ENCODE measurements at regions not wholly inside any gene's neighbourhood (a gene's known extent, or its start where the extent isn't known, plus 50 kb on each side); places are given as distances from the start of the nearest gene placed in this dataset.

DNA sequence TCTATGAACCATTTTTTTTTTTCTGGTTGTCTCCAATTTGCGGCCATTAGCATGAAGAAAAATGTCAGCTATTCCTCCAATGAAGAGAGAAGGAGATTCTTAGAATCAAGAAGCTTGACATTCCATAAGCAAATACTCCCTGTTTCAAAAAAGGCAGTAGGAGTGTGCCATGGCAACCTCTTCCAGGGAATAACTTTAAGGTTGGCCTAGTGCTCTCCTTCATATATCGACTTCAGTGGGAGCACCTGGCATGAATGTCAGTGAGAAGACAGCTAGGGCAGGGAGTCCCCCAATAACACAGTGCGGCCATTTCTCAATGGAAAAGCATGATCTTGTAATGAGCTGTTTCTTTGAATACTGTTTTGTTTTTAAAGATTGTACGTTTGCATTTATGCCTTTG, 493.0 kb upstream of the ATP11B start:
- H4K20me1 ChIP-seq (ENCODE audit: insufficient read depth, low read length): no peaks in the 10 kb centered on the region
- no peaks in the 10 kb centered on the region for H3K36me3 ChIP-seq (ENCODE audit: insufficient read depth, low read length)
- no peaks in the 10 kb centered on the region for H3K79me2 ChIP-seq (ENCODE audit: insufficient read depth, low read length)
- H3K4me3 ChIP-seq (ENCODE audit: insufficient read depth, low read length): no peak overlapping the region
- H3K27ac ChIP-seq (ENCODE audit: low read depth, low read length): no peak overlapping the region
- no peaks in the 10 kb centered on the region for H3K9me3 ChIP-seq (ENCODE audit: low read depth, low read length)
- no peaks in the 10 kb centered on the region for H3K27me3 ChIP-seq (ENCODE audit: insufficient read depth, low read length)
- H2AFZ ChIP-seq (ENCODE audit: low read length): no peak overlapping the region
- H3K4me1 ChIP-seq (ENCODE audit: insufficient read depth, low read length): no peaks in the 10 kb centered on the region
- TF ChIP-seq, protein P1, sequence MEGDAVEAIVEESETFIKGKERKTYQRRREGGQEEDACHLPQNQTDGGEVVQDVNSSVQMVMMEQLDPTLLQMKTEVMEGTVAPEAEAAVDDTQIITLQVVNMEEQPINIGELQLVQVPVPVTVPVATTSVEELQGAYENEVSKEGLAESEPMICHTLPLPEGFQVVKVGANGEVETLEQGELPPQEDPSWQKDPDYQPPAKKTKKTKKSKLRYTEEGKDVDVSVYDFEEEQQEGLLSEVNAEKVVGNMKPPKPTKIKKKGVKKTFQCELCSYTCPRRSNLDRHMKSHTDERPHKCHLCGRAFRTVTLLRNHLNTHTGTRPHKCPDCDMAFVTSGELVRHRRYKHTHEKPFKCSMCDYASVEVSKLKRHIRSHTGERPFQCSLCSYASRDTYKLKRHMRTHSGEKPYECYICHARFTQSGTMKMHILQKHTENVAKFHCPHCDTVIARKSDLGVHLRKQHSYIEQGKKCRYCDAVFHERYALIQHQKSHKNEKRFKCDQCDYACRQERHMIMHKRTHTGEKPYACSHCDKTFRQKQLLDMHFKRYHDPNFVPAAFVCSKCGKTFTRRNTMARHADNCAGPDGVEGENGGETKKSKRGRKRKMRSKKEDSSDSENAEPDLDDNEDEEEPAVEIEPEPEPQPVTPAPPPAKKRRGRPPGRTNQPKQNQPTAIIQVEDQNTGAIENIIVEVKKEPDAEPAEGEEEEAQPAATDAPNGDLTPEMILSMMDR (IDR thresholded peaks at IDR 0.05; ENCODE audit: extremely low read depth, low read depth, low read length): no peak
- H3K4me2 ChIP-seq (ENCODE audit: insufficient read depth, low read length): no peak overlapping the region
- no peak for DNase-seq (ENCODE audit: insufficient read length, low spot score, missing footprints)

DNA sequence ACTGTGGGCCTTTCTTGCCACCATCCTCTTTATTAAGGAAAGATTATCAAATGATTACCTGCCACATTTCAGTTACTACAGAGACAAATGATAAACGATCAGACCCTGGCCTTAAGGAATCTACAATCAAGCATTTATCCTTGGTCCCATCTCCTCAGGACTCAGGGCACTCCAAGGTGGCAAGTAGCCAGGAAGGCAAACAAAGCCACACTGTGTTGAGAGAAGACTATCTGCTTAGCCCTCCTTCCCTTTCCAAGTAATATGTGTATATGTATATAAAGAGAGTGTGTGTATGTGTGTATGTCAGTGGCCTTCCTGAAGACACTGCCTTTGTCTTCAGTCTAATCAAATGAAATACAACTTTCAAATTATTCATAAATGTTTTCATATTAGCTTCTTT, 490.1 kb upstream of the ATP11B start:
- Histone ChIP-seq H3K36me3 (ENCODE audit: insufficient read depth, low read length) (no peaks in the 10 kb centered on the region), H2AFZ (ENCODE audit: low read length) (no peak overlapping the region), H3K27ac (ENCODE audit: low read depth, low read length) (no peak overlapping the region), H3K9me3 (ENCODE audit: low read depth, low read length) (no peaks in the 10 kb centered on the region), H3K4me3 (ENCODE audit: insufficient read depth, low read length) (no peak overlapping the region), H3K4me1 (ENCODE audit: insufficient read depth, low read length) (no peaks in the 10 kb centered on the region), H3K79me2 (ENCODE audit: insufficient read depth, low read length) (no peaks in the 10 kb centered on the region), H3K4me2 (ENCODE audit: insufficient read depth, low read length) (no peak overlapping the region), H4K20me1 (ENCODE audit: insufficient read depth, low read length) (no peaks in the 10 kb centered on the region), H3K27me3 (ENCODE audit: insufficient read depth, low read length) (no peaks in the 10 kb centered on the region)
- TF ChIP-seq, protein P1 (IDR thresholded peaks at IDR 0.05; ENCODE audit: extremely low read depth, low read depth, low read length): no peak
- no peak for DNase-seq (ENCODE audit: insufficient read length, low spot score, missing footprints)

DNA sequence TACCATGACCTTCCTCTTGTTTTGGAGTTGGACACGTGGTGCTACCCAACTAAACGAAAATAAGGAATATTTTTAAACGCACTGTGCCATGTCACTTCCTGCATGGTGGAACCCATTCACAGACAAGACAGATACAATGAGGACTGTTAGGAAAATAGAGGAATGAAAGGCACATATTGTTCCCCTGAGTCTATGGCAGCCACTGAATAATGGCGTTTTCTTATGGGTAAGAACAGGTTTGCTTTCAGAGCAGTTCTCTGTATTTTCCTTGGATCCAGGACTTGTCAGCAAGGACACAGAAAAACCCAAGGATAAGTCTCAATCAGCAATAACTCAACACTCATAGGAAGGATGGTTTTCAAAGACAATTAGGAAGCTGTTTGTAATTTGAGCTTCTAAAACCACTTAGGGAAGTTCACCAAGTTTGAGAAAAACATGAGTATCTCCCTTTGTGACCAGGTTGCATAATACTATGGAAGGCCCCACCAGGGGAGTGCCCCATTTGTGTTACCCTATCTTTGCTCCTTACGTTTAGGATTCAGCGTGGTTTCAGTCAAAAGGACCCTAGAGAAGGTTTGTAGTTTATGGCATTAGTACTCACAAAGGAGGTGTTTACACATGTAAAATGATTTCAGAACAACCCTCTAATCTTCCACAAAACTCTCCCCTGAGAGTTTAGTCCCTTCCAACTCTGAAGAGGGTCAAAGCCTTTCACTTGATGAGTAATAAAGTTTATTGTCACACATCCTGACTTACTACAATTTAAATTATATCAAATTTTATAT, 487.2 kb upstream of the ATP11B start:
- Histone ChIP-seq H3K27me3 (ENCODE audit: insufficient read depth, low read length) (no peaks in the 10 kb centered on the region), H3K27ac (ENCODE audit: low read depth, low read length) (no peak overlapping the region), H3K4me1 (ENCODE audit: insufficient read depth, low read length) (no peaks in the 10 kb centered on the region), H3K36me3 (ENCODE audit: insufficient read depth, low read length) (no peaks in the 10 kb centered on the region), H2AFZ (ENCODE audit: low read length) (no peak overlapping the region), H4K20me1 (ENCODE audit: insufficient read depth, low read length) (no peaks in the 10 kb centered on the region), H3K9me3 (ENCODE audit: low read depth, low read length) (no peaks in the 10 kb centered on the region), H3K4me3 (ENCODE audit: insufficient read depth, low read length) (no peak overlapping the region), H3K4me2 (ENCODE audit: insufficient read depth, low read length) (no peak overlapping the region), H3K79me2 (ENCODE audit: insufficient read depth, low read length) (no peaks in the 10 kb centered on the region)
- DNase-seq (ENCODE audit: insufficient read length, low spot score, missing footprints): no peak
- TF ChIP-seq, protein P1 (IDR thresholded peaks at IDR 0.05; ENCODE audit: extremely low read depth, low read depth, low read length): no peak

DNA sequence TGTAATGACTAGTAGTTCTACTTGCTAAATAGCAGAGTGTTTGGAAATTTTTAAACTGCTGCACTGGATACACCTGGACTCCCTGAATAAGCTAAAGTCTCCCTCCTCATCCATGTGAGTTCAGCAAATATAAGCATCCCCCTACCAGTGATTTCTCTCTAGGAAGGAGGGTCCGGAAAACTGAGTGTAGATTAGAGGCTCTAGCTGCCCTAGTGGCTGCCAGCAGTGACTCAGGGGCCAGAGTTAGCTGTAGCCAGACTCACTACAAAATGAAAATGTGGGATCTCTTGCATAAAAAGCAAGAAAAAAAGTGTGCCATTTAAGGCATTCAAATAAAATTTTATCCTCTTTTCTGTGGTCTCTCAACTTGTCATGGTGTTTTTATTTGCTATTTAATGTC, 485.0 kb upstream of the ATP11B start:
- H3K27ac ChIP-seq (ENCODE audit: low read depth, low read length): no peak overlapping the region
- H3K79me2 ChIP-seq (ENCODE audit: insufficient read depth, low read length): no peaks in the 10 kb centered on the region
- TF ChIP-seq, protein P1 (IDR thresholded peaks at IDR 0.05; ENCODE audit: extremely low read depth, low read depth, low read length): no peak
- H3K36me3 ChIP-seq (ENCODE audit: insufficient read depth, low read length): no peaks in the 10 kb centered on the region
- H3K4me3 ChIP-seq (ENCODE audit: insufficient read depth, low read length): no peak overlapping the region
- no peaks in the 10 kb centered on the region for H3K4me1 ChIP-seq (ENCODE audit: insufficient read depth, low read length)
- DNase-seq (ENCODE audit: insufficient read length, low spot score, missing footprints): no peak
- H2AFZ ChIP-seq (ENCODE audit: low read length): no peak overlapping the region
- no peaks in the 10 kb centered on the region for H3K9me3 ChIP-seq (ENCODE audit: low read depth, low read length)
- H3K27me3 ChIP-seq (ENCODE audit: insufficient read depth, low read length): no peaks in the 10 kb centered on the region
- no peaks in the 10 kb centered on the region for H4K20me1 ChIP-seq (ENCODE audit: insufficient read depth, low read length)
- no peak overlapping the region for H3K4me2 ChIP-seq (ENCODE audit: insufficient read depth, low read length)
